Epithelial cell of prostate (primary cell): ENCODE measurements at regions not wholly inside any gene's neighbourhood (a gene's known extent, or its start where the extent isn't known, plus 50 kb on each side); places are given as distances from the start of the nearest gene placed in this dataset.
"Not testable (repeated sequence)": the region's sequence is repeated elsewhere in the genome, so short reads cannot be mapped to it uniquely, and the experiment has no call there.

ENCODE experiments used
- DNase-seq: peaks from one replicate; pipeline ENCODE4 v3.0.0-alpha.2; 2011; ENCODE audit warnings: low read depth, low spot score
- H3K27ac ChIP-seq: fragments of 450-650 bp; 2 replicates; pipeline ENCODE4 v1.5.1; 2017; ENCODE audit warnings: mild to moderate bottlenecking

DNA sequence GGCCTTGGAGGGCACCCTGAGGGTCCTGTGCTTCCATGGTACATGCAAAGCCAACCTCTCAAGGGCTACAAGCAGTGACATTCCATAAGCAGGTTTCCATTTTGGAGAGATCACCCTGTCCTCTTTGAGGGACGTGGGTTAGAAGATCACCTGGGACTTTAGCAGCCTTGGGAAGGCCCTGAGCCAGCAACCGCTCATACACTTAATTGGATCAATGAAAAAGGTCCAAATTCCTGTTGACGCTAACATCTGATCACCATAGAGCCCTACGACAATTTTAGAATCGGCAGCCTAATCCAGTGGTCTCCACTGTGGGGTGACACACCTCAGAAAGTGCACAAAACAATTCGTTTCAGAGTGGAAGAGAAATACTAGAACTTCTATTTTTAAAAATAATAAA, 196.0 kb upstream of the NR3C1 start:
- no peak for DNase-seq
- no peak overlapping the region for H3K27ac ChIP-seq

DNA sequence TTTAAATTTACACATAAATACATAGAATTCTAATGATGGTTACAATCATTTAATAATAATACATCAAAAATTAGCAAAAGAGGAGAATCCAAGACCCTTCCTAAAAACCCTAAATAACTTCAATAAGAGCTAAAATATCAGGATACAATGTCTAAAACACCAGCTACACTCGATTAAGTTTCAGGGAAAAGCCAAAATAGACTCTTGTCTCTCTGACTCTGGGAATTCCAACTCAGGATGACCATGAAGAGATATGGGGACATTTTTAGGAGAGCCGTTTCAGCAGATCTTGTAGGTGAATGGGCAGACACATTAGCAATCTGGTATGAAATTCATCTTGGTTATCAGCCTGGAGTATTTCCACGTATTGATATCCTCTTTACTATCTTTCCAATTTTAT, 193.3 kb upstream of the NR3C1 start:
- DNase-seq, result no peak
- H3K27ac ChIP-seq, result peak overlapping the region; percentile 66

DNA sequence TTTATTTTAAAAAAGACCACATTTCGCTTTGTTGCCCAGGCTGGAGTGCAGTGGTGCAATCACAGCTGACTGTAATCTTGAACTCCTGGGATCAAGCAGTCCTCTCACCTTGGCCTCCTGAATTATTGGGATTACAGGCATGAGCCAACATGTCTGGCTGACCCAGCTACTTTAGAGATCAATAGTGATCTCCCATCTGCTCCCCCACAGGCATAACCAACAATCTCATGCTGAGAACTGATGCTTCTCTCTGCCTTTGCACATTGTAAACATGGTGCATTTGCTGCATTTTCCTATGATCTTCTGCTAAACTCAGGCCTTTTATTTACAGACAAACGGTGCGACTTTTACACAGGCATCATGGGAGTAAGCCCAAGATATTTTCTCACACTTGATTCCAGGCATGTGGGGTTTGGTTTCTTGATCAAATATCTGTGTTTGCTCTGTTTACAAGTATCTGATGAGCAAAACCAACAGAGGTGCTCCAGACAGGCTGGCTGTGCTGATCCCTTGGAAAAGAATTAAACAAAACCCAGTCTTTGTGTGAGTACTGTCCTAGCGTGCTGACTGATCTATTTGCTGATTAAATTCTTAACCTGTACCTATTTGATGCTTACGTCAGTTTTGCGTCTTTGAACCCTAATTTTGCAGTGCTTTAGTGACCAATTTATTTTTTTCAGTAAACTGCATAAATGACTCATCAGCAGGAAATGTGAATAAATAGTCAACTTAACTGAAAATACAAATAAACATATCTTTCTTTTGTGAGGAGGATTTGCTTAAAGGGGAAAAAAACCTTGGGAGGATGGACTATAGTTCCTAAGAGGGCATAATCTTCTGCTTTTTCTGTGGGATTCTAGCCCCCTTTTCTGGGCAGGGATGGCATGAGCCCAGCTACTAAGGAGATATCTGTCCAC, 191.7 kb upstream of the NR3C1 start:
- peak overlapping the region; percentile 66 for H3K27ac ChIP-seq
- peak; percentile 46 for DNase-seq

DNA sequence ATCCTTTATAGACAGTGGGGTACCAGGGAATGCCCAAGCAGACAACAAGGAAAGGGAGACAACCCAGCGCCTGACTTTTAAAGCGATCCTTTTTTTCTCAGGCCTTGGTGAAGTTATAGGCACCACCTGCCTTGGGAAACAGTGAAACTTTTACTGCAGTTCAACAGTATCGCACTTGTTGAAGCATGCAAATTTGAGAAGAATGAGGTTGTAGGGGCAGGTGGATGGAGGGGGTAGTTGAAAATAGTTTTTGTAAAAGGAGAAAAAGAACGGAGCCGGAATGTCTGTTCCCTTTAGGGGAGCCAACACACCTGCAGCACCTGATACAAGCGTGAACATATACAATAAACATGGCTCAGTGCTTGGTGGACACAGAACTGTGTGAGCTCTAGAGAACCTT, 190.2 kb upstream of the NR3C1 start:
- DNase-seq, result no peak
- no peak overlapping the region for H3K27ac ChIP-seq

DNA sequence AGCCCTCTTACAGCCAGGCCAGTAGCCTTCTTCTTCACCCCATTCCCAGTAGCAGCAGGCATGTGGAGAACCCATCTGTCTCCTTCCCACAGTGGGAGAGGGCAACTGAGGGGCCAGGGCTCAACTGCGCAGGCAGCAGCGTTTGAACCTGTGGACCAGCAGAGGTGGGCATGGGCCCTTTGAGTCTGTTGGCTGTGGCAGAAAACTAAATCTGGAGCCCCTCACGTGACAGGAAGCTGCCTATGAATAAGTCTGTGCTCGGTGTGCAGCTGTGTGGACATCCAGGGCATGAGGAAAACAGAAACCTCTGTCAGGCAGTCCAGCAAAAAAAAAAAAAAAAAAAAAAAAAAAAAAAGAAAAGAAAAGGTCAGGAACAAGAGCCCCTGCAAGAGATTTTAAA, 189.2 kb upstream of the NR3C1 start:
- no peak for DNase-seq
- H3K27ac ChIP-seq, result no peak overlapping the region

DNA sequence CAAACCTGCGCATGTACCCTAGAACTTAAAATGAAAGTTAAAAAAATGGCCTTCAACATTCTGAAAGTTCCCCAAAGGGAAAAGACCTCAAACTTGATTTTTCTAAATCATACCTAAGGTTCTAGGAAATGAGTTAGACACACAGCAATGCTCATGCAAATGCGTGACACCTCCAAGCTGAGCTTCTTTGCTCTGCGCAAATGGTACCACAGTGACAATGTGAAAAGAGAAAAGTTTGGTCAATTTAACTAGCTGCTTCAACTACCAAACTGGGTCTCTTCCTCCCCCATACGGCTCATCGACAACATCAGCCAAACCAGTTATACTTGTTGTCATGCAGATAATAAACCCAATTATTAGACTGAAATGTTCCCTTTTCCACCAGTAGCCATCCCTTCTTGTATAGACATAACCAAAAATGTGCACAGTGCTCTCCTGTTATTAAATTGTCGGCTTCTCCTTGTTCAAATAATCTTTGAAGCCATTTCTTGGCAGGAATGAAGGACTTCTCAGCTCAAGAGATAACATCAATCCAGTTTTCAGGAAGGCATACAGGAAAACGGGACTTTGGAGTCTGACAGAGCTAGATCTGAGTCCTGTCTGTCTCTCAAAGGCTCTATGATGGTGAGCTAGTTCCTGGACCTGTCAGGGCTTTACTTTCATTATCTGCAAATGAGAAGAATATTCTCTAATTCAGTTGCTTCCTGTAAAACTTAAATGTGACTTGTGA, 185.6 kb upstream of the NR3C1 start:
- DNase-seq, result no peak
- no peak overlapping the region for H3K27ac ChIP-seq

DNA sequence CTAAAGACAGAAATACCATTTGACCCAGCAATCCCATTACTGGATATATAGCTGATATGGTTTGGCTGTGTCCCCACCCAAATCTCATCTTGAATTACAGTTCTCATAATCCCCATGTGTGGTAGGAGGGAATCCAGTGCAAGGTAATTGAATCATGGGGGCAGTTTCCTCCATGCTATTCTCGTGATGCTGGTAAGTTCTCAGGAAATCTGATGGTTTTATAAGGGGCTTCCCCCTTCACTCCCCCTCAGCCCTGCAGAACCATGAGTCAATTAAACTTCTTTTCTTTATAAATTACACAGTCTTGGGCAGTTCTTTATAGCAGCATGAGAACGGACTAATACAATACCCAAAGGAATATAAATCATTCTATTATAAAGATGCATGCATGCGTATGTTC, 184.6 kb upstream of the NR3C1 start:
- not testable (repeated sequence) for H3K27ac ChIP-seq, DNase-seq

DNA sequence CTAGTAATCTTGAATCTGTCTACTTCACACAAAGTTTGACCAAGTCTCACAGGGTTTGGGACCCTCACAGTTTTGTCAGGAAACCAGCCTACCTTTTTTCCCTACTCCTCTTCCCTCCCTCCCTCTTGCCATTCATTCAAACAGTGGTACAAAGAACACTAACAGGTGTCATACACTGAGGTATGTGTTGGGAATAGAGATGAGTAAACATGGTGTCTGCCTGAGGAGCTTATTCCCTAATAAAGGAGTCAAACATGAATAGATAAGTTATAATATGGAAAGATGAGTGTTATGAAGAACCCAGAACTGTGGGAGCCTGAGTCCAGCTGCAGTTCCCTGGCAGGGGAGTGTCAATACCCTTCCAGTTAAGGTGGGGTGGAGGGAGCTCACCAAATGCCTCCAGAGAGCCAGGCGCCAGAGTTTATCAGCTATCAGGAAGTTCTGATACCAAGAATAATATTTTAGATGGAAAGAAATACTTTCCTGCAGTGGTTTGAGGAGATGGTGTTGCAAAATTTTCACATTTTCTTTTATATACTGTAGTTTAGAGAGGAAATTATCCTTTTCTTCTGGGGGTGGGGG, 183.4 kb upstream of the NR3C1 start:
- no peak for DNase-seq

DNA sequence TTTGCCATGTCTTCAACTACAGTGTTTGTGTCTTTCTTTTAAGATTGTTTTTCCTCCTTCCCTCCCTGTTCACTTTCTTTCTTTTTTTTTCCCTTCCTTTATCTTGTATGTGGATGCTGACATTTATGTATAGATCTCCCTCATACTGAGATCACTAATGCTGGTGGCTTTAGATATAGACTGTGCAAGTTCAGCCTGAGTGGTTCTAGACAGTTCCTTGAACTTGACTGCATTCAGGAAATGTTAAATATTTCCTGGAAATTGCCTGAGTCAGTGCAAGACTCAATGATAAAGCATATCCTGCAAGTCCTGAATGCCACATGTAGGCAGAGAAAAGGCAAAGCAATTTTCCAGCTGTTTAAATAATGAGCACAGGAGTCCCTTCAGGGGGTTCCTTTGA, 182.5 kb upstream of the NR3C1 start:
- H3K27ac ChIP-seq, result no peak overlapping the region
- no peak for DNase-seq

More for the DNA sequence above, 183.4 kb upstream of the NR3C1 start:
- no peak overlapping the region for H3K27ac ChIP-seq

DNA sequence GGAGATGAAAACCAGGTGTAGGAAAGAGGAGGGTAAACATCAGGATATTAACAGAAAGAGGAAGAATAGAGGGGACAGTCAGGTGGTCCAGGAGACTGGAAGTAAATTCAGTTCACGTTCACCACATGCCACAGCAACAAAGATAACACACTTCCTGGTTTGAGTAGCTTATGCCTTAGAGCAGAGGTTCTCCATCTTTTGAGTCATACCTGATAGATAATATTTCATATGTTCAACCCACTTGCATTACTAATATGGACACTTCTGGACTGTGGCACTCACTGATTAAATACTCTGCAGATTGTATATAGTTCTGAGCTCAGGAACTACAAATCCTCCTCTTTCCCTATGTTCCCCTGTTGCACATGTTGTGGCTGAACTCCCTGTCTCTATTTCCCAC, 179.9 kb upstream of the NR3C1 start:
- DNase-seq, result no peak
- H3K27ac ChIP-seq, result no peak overlapping the region

DNA sequence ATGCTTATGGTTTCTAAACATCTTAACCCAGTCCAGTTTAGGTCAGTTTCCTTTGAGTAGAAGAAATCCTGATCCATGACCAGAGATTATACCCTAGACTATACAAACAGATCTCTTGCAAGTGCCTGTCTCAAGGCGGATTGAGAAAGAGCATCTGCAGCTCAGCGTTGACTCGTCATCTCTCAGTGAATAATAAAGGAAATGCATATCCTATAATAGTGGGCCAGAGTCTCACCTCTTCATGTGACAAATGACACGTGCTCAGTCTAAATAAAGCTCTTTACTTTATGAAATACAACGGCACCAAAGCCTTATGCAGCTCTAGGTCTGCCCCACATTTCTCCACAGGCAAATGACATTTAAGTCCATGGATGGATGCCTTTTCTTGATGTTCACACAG, 179.4 kb upstream of the NR3C1 start:
- DNase-seq, result no peak
- no peak overlapping the region for H3K27ac ChIP-seq

DNA sequence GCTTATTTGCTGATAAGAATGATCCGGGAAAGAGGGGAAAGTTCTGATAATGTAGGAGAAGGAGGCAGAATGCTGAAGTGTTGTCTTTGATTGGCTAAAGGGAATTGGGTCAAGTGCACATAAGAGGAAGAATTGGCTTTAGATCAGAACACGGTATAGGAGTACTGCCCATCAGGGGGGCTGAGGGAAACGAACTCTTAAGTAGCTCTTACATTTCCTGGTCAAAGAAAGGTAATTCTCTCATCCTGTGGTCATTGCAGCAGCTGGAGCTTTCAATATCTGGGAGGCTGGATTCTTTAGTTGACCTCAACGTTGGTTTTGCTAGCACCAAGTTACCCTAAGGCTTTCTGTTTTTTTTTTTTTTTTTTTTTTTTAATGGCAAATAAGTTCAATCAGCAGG, 178.7 kb upstream of the NR3C1 start:
- no peak overlapping the region for H3K27ac ChIP-seq
- DNase-seq, result no peak

DNA sequence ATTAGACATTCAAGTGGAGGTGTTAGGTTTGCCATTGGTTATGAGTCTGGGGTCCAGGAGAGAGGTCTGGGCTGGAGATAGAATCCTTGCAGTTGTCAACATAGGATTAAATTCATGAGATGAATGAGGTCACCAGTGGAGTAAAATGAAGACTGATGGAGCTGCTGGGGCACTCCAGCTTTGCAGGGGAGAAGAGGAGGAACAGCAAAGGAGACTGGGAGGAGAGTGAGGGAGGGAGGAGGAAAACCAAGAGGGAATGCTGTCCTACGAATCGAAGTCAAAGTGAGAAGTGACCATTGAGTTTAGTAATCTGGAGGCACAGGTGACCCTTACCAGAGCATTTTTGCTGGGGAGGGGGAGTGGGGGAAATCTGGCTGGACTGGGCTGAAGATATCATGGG, 178.2 kb upstream of the NR3C1 start:
- H3K27ac ChIP-seq, result no peak overlapping the region
- no peak for DNase-seq

DNA sequence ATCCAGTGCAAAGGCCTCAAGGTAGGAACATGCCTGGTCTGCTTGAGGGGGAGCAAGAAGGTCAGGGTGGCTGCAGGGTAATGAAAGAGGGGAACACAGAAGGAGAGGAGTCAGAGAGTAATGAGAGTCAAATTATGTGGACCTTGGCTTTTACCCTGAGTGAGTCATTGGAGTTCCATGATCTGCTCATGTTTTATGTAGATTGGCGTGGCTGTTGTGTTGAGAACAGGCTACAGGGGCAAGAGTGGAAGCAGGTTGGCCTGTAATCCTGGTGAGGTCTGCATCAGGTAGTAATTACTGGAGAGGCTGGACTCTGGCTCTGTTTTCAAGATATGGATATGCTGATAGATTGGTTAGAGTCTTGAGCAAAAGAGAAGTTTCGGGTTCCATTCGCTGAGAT, 177.7 kb upstream of the NR3C1 start:
- DNase-seq, result no peak
- no peak overlapping the region for H3K27ac ChIP-seq

DNA sequence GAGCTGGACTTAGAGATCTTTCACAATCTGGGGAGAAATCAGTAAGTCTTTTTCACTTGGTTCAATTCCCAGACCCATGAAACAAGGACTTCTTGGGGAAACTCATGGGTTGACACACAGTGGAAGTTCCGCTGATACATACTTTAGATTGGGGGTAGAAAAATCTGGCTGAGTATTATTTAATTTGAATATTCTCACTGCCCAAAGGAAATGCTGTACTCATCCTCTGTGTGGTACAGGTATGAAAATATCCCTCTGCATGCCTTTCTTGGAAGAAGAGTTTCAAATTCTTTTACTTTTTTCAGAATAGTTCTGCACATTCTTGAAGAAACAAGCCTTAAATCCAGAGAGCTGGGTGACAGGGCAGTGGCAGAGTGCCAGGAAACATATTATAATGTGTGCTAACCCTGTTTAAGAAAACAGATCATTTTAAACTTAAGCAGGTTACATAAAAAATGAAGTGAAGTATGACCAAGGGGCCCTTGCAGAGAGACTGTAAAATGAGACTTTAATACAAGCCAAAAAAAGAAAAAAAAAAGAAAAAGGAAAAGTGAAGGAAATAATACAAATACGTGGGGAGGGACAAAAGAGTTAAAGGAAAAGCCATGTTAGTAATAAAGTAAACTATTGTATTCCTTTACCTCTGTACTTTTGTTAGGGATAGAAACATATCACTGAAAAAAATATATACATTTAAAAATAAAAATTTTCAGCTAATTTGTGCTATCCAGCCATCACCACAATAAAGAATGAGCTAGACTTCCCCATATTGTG, 173.4 kb upstream of the NR3C1 start:
- no peak for DNase-seq
- no peak overlapping the region for H3K27ac ChIP-seq

DNA sequence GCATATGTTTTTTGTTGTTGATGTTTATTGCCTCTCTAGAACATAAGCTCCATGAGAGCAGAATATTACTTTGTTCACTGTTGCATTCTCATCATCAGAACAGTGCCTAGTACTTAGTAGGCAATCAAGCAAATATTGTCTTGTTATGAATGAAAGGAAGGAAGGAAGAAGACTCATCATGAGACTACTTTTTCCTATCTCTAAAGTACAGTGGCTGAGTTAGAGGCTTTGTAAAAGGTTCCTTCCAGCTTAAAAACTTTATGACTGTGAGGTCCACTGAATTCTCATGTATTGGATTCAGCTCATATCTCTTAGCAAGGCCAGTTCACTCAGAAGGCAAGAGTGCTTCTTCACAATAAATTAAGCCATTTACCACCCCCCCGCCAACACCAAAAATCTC, 171.8 kb upstream of the NR3C1 start:
- DNase-seq, result no peak
- no peak overlapping the region for H3K27ac ChIP-seq

DNA sequence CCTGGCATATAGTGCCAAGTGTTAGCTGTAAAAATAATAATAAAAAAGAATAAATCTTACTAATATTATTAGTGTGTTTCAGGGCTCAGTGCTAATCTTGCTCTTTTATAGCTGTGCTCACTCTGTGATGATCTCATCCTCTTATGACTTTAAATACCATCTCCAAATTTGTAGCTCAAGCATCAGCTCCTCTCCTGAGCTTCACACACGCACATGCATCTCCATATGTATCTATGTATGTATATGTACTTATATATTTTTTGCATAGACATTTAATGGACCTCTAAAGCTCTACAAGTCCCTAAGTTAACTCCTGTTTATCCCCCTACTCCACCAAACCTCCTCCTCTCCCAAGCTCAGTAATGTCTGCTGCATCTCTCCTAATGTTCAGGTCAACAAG, 170.8 kb upstream of the NR3C1 start:
- H3K27ac ChIP-seq, result no peak overlapping the region
- no peak for DNase-seq

DNA sequence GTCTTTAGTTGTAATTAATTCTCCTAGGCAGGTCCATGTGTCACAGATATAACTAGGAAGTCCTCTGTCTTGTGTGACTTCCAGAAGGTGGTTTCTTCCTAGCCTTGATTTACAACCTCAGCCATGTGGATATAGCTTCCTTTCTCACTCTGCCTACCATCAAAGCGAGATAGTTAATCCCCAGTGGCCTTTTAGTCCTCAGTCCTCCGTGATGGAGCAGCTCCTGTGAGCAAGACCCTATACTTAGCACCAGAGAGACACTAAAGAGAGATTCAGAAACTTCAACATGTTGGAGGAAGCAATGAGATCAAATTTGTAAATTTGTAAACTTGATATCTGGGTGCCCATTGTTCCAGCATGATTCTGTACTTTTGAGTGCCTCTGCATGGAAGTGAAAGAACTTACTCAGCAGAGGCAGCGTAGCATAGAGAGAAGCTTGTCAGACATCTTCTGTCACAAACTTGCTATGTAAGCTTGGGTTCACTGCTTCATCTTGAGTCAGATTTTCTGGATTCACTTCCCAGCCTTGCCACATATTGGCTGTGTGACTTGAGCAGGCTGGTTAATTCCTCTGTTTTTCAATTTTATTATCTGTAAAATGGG, 170.2 kb upstream of the NR3C1 start:
- DNase-seq, result no peak
- H3K27ac ChIP-seq, result no peak overlapping the region

DNA sequence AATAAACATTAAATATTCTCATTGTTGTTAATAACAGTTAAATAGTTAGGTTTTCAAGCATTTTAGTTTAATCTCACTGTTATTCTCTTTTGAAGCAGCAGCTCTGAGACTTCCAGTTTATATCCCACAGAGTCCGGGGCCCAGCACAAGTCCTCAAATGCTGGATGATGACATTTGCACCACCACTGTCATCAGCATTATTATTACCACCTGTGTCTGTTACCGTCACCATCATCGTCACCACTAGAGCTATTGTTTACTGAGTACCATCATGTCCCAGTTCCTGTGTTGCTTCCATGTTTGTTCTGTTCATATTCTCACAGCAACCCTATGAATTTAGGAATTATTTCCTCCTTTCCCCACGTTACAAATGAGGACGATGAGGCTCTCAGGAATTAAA, 169.2 kb upstream of the NR3C1 start:
- DNase-seq, result no peak
- no peak overlapping the region for H3K27ac ChIP-seq
